GM13976 (cell line): ENCODE measurements at regions not wholly inside any gene's neighbourhood (a gene's known extent, or its start where the extent isn't known, plus 50 kb on each side); places are given as distances from the start of the nearest gene placed in this dataset.

Experiments used
- DNase-seq: peaks from one replicate; pipeline ENCODE4 v3.0.0; 2012; ENCODE audit warnings: low spot score
- CTCF ChIP-seq: IDR thresholded peaks from 2 replicates; pipeline ENCODE4 v1.5.1; 2012; ENCODE audit warnings: borderline replicate concordance, mild to moderate bottlenecking; ENCODE audit not compliant: insufficient read depth; ENCODE audit errors: extremely low read depth, missing control alignments, control extremely low read depth
- in situ Hi-C: fragments of 300-500 bp; cut with MboI; formaldehyde crosslinking; loops from one replicate; pipeline ENCODE4 v1.12.0; 2022; ENCODE audit warnings: low sequenced_read_pairs, mixed read lengths, inconsistent platforms; ENCODE audit not compliant: unreplicated experiment

- no peak for DNase-seq
- TF ChIP-seq CTCF, result no peak
- in situ Hi-C loops, result no loop called here
Observed at GRCh38 chr6:144999127-144999526, 714.0 kb downstream of the UTRN start.

GRCh38 chr6:145003145-145003544, 718.0 kb downstream of the UTRN start:
- DNase-seq, result no peak
- TF ChIP-seq CTCF, result no peak
- in situ Hi-C loops, result no loop called here

- in situ Hi-C loops, result no loop called here
- DNase-seq, result no peak
- TF ChIP-seq CTCF, result no peak
Observed at GRCh38 chr6:145006914-145007313, 721.8 kb downstream of the UTRN start.

GRCh38 chr6:145008715-145009114, 723.6 kb downstream of the UTRN start:
- in situ Hi-C loops, result no loop called here
- DNase-seq, result no peak
- no peak for TF ChIP-seq CTCF

GRCh38 chr6:145009711-145010110, 724.6 kb downstream of the UTRN start:
- TF ChIP-seq CTCF, result no peak
- in situ Hi-C loops, result no loop called here
- no peak for DNase-seq

GRCh38 chr6:145012039-145012662, 723.2 kb downstream of the EPM2A start:
- DNase-seq, result no peak
- in situ Hi-C loops, result no loop called here
- TF ChIP-seq CTCF, result no peak
